Esophagus mucosa (tissue), 1 donor: ENCODE measurements at regions not wholly inside any gene's neighbourhood (a gene's known extent, or its start where the extent isn't known, plus 50 kb on each side); places are given as distances from the start of the nearest gene placed in this dataset.
"Not testable (repeated sequence)": the region's sequence is repeated elsewhere in the genome, so short reads cannot be mapped to it uniquely, and the experiment has no call there.

Source experiments
- ATAC-seq: fragments of 200-7000 bp; cut with Tn5 transposase; one replicate; pipeline ENCODE4 v1.9.1; 2020
- donor health status: DM: yes; HTN: yes; CAD: no.

GRCh38 chr4:8735236-8736089 lies 136.2 kb downstream of the HMX1 start:
- no peak for ATAC-seq

DNA sequence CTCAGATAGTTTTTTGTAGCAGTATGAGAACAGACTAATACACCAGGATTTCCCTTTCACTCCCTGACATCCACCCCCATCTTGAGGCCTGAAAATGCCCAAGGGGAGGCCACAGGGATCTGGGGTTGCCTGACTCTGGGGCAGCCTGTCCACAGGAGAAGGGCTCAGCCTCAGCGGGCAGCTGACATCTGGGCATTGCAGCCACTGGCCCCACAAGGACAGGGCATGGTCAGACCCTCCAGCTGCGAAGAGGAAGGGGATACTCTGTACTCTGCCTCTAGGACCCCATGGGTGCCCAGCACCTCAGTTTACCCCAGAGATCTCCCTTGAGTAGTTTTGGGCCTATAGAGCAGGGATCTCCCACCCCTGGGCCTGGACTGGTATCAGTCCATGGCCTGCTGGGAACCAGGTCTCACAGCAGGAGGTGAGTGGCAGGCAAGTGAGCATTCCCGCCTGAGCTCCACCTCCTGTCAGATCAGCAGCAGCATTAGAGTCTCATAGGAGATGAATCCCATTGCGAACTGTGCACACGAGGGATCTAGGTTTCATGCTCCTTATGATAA lies 138.9 kb downstream of the HMX1 start:
- no peak for ATAC-seq

DNA sequence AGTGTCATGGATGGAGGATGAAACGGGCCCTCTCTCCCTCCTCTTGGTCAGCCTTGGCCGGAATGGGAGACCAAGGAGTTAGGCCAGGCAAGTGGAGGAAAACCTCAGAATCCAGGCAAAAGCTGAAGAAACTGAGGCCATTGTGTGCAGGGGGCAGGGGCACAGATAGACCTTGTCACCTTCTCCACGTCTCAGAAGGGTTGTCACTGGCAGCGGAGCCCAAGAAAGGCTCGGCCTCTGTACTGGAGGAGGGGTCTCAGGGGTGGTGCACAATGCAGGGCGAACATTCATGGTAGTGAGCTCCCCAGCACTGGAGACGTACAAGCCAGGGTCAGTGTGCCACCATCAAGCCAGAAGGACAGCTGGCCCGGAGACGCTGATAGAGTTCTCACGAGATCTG lies 139.5 kb downstream of the CPZ start:
- no peak for ATAC-seq

GRCh38 chr4:8731364-8731763 lies 138.8 kb downstream of the CPZ start:
- ATAC-seq, result no peak

DNA sequence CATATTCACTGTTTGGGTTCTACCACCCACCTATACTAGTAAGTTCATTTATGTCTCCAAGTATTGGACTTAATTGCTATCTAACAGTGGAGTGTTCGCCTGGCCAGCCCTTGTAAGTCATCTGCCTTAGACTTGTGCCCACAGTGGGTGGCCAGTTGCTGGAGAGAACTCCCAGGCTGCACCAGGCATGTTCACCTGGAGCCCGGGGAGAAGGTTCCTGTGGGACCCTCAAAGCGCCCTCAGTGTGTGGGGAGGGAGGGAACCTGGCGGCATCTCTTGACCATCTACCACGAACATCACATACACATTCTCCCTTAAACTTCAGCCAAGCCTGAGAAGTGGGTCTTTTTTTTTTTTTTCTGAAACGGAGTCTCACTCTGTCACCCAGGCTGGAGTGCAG lies 138.1 kb downstream of the CPZ start:
- ATAC-seq, result no peak

- no peak for ATAC-seq
Measured at GRCh38 chr4:8730159-8730558, 137.6 kb downstream of the CPZ start.

GRCh38 chr4:8729408-8730149 lies 137.0 kb downstream of the CPZ start:
- ATAC-seq, result no peak

- no peak for ATAC-seq
Measured at GRCh38 chr4:8728536-8729407, 136.2 kb downstream of the CPZ start.

DNA sequence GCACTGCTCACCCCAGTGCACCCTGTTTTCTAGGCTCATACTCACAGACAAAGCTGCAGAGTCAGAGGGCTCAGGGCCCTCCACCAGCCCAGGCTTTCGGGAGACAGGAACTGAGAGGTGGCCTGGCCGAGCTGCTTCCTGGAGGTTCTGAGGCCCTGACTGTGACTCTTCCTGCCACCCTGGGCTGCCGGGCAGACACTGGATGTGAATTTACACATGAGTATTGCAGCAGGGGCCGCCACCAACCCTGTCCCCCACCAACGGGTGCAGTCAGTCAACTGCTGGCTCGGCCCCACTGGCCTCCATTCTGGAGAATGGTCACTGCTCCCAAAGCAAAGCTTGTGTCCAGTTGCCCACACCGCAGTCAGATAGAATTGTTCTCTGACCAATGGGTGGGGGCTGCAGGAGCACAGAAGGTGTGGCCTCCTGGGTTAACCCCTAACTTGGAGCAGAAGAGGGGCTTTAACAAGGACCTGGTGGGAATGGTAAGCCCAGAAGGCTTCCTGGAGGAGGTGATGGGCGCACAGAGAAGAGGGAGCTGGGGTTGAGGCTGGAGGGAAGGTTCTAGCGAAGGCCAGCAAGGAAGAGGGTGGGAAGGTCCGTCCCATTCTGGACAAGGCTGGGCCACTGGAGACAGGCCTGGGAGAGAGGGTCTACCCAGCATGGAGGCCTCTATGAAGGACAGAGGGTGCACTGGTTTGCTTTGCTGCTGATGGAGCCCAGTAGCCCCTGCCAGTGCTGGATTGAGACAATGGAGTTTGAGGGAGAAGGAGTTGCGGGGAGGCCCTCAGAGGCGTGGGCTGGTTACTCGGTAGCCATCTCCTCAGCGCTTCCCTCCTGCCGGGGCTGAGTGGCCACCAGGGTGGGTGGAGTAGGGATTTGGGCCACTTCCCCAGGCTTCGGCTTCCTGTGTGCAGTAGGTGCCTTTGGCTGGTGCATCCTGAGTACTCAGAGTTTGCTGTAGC lies 135.3 kb downstream of the CPZ start:
- ATAC-seq, result no peak

- ATAC-seq, result no peak
Measured at GRCh38 chr4:8727131-8727530, 134.6 kb downstream of the CPZ start.

DNA sequence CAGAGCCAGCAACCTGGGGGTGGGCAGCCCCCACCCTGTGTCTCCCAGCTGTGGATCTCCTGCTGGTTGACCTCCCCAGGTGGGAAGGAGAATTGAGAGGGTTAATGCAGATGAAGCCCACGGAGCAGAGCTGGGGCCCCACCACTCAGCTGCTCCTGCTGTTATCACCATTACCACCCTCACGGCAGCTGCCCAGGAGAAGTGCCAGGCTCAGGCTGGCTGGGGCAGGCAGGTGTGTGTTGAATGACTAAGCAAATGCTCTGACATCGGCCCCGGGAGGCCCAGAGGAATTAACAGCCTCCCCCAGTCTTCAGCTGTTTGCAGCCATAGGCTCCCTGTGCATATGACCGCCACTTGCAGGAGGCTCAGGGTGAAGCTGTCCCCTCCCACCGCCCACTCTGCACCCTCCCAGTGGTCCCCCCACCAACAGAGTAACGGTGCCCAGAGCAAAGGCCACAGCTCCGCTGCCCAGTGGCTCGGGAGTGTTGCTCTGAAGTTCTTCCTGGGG lies 133.8 kb downstream of the CPZ start:
- ATAC-seq, result no peak

DNA sequence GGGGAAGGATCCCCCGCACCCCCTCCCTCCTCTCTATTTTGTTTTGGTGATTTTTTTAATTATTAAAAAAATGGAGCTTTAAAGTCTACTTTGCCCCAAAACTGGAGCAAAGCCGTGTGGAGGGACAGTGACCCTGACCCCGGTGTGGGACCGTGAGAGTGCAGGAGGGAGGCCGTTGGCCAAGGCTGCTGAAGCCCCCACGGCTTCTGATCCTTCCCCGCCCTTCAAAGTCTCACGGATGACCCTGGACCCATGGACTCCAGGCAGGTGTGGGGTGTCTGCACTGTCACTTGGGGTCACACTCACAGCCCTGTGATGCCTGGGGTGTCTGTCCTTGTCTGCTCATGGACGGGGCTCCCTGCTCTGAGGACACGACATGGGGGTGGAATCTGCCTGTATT lies 133.3 kb downstream of the CPZ start:
- no peak for ATAC-seq

- ATAC-seq, result no peak
Measured at GRCh38 chr4:8725071-8725841, 132.7 kb downstream of the CPZ start.

DNA sequence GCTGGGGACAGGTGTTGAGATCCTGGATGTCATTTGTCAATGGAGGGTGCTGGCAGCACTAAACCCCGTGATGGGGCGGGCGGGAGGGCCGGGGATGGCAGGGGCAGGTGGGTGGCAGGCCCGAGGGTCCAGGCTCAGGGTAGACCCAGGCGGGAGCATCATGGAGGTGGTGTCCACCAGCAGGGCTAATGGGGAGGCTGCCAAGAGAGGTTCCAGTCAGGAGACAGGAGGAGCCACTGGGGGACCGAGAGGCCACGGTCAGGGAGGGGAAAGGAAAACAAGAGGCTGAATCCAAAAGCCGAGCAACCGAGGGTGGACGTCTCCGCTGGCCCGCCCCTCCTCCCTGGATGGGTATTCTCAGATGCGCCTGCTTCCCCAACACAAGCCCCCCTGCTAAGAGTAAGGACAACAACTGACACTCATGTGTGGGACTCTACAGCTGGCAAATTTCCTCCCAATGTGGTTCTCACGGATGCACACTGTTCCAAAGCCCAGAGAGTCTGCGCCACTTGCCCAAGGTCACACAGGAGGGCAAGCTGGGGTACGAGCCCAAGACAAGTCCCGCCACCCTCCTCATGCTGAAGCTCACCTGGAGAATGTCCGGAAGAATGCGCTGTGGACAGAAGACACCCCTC lies 132.0 kb downstream of the CPZ start:
- ATAC-seq, result no peak

- ATAC-seq, result no peak
Measured at GRCh38 chr4:8723222-8723980, 130.8 kb downstream of the CPZ start.

DNA sequence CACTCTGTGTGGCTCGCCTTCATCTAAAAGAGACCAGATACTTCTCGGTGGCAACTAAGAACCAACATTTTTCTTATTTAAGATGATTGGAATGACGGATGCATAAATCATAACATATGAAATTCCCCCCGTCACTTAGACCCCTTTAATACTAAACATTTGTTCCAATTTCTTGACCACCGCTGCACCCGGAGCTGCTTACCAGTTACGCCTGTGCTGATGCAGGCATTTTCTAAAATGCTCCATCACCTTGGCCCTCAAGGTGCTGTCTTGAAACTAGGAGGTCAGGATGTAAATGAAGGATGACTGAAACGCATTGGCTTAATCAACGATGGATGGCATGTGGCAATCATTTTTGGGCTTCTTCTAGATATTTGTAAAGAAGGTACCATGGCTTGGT lies 130.0 kb downstream of the CPZ start:
- ATAC-seq, result no peak

DNA sequence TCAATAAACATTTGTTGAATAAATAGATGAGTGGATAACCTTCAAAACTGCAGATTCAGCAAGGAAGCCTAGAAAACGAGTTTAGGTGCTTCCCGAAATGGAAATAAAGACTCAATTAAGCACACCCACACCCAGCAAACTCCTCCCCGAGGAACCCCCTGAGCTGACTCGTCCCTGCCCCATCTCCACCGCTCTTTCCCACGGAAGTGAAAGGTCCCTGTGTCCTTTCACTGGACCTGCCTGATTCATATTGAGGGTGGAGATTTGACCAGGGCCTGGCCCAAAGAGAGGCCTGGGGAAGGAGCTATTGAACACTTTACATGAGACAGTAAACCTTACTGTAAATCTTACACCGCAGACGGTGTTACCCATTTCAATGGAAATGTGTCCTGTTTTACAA lies 129.1 kb downstream of the CPZ start:
- no peak for ATAC-seq

- no peak for ATAC-seq
Measured at GRCh38 chr4:8719421-8719820, 126.9 kb downstream of the CPZ start.

- ATAC-seq, result not testable (repeated sequence)
Measured at GRCh38 chr4:8717470-8717869, 124.9 kb downstream of the CPZ start.
